ENCODE measurements at regions not wholly inside any gene's neighbourhood (a gene's known extent, or its start where the extent isn't known, plus 50 kb on each side); places are given as distances from the start of the nearest gene placed in this dataset.

DNA sequence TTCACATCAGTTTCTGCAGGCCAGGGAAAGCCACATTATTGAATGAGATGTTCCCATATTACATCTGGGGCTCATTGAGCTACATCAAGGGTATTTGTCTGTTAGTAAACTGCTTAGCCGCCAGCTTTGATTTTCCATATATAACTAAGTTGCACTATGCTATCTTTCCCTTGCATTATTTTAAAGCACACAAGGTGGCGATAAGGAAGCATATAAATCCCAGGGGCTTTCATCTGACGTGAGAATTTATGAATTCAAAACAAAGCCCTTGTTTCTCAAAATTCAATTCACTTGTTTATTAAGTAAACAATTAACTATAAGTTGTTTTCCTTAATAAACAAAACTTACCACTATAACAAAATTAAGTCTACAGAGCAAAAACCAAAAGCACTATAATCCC lies 334.1 kb upstream of the TPK1 start:
- TF ChIP-seq, protein P1, sequence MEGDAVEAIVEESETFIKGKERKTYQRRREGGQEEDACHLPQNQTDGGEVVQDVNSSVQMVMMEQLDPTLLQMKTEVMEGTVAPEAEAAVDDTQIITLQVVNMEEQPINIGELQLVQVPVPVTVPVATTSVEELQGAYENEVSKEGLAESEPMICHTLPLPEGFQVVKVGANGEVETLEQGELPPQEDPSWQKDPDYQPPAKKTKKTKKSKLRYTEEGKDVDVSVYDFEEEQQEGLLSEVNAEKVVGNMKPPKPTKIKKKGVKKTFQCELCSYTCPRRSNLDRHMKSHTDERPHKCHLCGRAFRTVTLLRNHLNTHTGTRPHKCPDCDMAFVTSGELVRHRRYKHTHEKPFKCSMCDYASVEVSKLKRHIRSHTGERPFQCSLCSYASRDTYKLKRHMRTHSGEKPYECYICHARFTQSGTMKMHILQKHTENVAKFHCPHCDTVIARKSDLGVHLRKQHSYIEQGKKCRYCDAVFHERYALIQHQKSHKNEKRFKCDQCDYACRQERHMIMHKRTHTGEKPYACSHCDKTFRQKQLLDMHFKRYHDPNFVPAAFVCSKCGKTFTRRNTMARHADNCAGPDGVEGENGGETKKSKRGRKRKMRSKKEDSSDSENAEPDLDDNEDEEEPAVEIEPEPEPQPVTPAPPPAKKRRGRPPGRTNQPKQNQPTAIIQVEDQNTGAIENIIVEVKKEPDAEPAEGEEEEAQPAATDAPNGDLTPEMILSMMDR (IDR thresholded peaks at IDR 0.05; ENCODE audit: low read depth, low read length, missing control alignments), result no peak
- no peak for DNase-seq (ENCODE audit: low read depth)
- H3K4me3 ChIP-seq (ENCODE audit: low read depth, low read length), result no peak overlapping the region
- in situ Hi-C loops (cut with HindIII; ENCODE audit: low sequenced_read_pairs), result no loop called here

DNA sequence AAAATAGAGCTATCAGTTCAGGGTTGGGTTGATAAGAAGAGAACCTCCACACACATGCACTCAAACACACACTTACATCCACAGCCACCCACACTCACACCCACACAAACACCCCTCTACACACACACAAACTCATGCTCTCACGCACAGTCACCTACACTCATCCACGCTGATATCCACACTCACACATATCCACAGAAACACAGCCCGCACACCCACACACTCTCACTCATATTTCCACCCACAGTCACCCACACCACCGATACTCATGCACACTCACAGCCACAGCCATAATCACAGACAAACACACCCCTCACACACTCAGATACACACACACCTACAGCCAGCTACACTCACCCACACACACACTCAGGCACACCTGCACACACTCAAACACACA lies 333.0 kb upstream of the TPK1 start:
- in situ Hi-C loops (cut with HindIII; ENCODE audit: low sequenced_read_pairs), result no loop called here
- no peak overlapping the region for H3K4me3 ChIP-seq (ENCODE audit: low read depth, low read length)
- DNase-seq (ENCODE audit: low read depth), result no peak
- TF ChIP-seq, protein P1 (IDR thresholded peaks at IDR 0.05; ENCODE audit: low read depth, low read length, missing control alignments), result no peak

DNA sequence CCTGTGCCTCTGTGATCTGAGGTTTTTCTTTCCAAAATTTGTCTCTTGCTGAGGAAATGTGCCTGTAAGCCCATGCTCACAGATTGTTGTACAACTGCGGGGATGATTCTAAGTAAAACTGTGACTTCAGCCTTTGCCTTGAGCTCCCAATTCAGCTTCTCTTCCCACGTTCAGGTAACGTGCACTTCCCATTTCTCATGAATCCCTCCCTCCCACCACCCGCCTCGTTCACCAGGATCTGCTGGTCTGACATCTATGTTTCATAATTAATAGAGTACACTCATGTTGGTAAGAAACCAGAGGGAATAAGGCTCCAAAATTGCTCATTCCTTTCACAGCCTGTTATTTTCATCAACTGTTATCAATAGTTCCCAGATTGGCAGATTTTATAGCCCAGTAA lies 332.6 kb upstream of the TPK1 start:
- no peak for DNase-seq (ENCODE audit: low read depth)
- in situ Hi-C loops (cut with HindIII; ENCODE audit: low sequenced_read_pairs), result no loop called here
- H3K4me3 ChIP-seq (ENCODE audit: low read depth, low read length), result no peak overlapping the region
- TF ChIP-seq, protein P1 (IDR thresholded peaks at IDR 0.05; ENCODE audit: low read depth, low read length, missing control alignments), result no peak

DNA sequence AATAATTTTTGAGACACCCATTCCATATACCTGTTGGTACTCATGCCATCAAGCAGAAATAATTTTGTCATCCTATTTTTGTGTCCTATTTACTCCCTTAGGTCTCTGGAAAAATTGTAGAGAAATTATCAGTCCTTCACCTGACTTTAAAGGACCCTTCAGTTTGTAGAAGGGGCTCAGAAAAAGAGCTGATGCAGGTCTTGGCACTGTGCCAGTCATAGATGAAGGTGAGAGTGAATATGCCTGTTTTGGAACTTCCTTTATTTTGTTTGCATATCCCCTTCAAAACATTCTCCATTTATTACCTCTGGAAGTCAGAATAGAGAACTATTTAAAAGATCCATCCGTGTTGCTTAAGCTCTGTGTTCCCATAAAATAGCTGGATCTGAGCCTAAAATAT lies 321.0 kb upstream of the TPK1 start:
- no peak overlapping the region for H3K4me3 ChIP-seq (ENCODE audit: low read depth, low read length)
- TF ChIP-seq, protein P1 (IDR thresholded peaks at IDR 0.05; ENCODE audit: low read depth, low read length, missing control alignments), result no peak
- in situ Hi-C loops (cut with HindIII; ENCODE audit: low sequenced_read_pairs), result no loop called here
- no peak for DNase-seq (ENCODE audit: low read depth)

DNA sequence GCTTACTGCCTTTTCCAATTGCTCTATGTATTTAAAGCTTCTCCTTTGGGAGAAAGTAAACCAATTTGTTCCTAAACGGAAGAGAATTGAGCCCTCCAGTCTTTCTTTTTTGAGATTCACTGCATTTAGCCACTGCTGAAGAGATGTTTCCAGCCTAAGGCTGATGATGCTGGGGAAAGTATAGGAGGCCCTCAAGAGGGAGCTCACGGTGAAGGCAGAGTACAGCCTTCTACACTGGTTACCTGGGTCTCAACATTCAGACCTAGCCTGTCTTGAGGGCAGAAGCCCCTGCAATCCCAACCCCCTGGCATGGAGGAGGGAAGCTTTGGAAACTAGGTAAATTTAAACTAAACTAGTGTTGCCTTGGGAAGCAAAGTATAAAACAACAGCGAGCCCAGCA lies 316.7 kb upstream of the TPK1 start:
- H3K4me3 ChIP-seq (ENCODE audit: low read depth, low read length), result no peak overlapping the region
- DNase-seq (ENCODE audit: low read depth), result no peak
- in situ Hi-C loops (cut with HindIII; ENCODE audit: low sequenced_read_pairs), result no loop called here
- TF ChIP-seq, protein P1 (IDR thresholded peaks at IDR 0.05; ENCODE audit: low read depth, low read length, missing control alignments), result no peak

DNA sequence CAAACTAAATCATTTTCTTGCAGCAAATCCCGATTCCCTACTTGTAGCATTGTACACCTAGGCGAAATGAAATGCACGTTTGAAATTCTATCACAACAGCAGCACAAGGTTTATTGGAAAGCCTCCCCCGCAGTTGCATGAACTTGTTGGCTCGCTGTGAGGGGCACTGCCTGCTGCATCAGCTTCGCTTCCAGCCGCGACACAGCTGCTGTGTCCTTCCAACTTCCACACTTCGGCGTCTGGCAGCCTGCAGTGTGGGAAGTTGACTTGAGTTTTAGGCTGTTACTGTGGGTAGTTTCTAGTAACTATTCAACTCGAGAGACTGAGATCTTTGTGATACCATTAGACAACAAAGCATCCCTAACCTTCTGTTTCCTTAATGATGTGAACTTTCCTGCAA lies 315.8 kb upstream of the TPK1 start:
- H3K4me3 ChIP-seq (ENCODE audit: low read depth, low read length), result no peak overlapping the region
- TF ChIP-seq, protein P1 (IDR thresholded peaks at IDR 0.05; ENCODE audit: low read depth, low read length, missing control alignments), result no peak
- in situ Hi-C loops (cut with HindIII; ENCODE audit: low sequenced_read_pairs), result no loop called here
- no peak for DNase-seq (ENCODE audit: low read depth)

DNA sequence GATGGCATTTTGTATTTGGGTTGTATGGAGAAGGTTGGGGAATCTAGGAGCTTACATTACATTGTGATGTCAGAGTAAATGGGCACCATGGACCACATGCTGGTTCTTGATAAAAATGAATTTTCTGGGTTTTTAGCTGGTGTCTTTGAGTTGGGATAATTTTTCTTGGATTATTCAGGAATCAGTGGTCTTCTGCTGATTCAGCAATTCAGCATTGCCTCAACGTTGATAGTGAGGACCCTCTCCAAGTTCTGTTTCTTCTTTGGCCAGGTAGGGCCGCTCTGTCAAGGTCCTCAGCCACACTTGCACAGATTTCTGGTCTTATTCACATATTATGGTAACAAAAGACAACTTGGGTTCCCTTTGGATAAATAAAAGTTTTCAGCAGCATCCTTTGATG lies 312.0 kb upstream of the TPK1 start:
- in situ Hi-C loops (cut with HindIII; ENCODE audit: low sequenced_read_pairs), result no loop called here
- TF ChIP-seq, protein P1 (IDR thresholded peaks at IDR 0.05; ENCODE audit: low read depth, low read length, missing control alignments), result no peak
- DNase-seq (ENCODE audit: low read depth), result no peak
- H3K4me3 ChIP-seq (ENCODE audit: low read depth, low read length), result no peak overlapping the region

All from astrocyte of the cerebellum (primary cell).